Colon (tissue), 2 donors: ENCODE measurements at regions not wholly inside any gene's neighbourhood (a gene's known extent, or its start where the extent isn't known, plus 50 kb on each side); places are given as distances from the start of the nearest gene placed in this dataset.

ENCODE experiments used
- FAIRE-seq: peaks from 2 replicates; lab custom pipeline; 2012; peaks lifted over from hg19 to GRCh38; lab: Jason Lieb, UNC
- donor health status: control.
- donor health status: control.

GRCh38 chr5:20537911-20538703 lies 550.1 kb upstream of the CDH18 start:
- no peak for FAIRE-seq

- FAIRE-seq: no peak
Measured at GRCh38 chr5:20536813-20537212, 548.8 kb upstream of the CDH18 start.

GRCh38 chr5:20536341-20536740 lies 548.3 kb upstream of the CDH18 start:
- no peak for FAIRE-seq

GRCh38 chr5:20528471-20528870 lies 540.5 kb upstream of the CDH18 start:
- no peak for FAIRE-seq

- no peak for FAIRE-seq
Measured at GRCh38 chr5:20524991-20525529, 537.1 kb upstream of the CDH18 start.

- FAIRE-seq: no peak
Measured at GRCh38 chr5:20522905-20523482, 535.0 kb upstream of the CDH18 start.

- no peak for FAIRE-seq
Measured at GRCh38 chr5:20515606-20516005, 527.6 kb upstream of the CDH18 start.

GRCh38 chr5:20514145-20514544 lies 526.1 kb upstream of the CDH18 start:
- no peak for FAIRE-seq

- no peak for FAIRE-seq
Measured at GRCh38 chr5:20500546-20500945, 512.5 kb upstream of the CDH18 start.

- FAIRE-seq: no peak
Measured at GRCh38 chr5:20498926-20499325, 510.9 kb upstream of the CDH18 start.

- no peak for FAIRE-seq
Measured at GRCh38 chr5:20498102-20498501, 510.1 kb upstream of the CDH18 start.

- FAIRE-seq: no peak
Measured at GRCh38 chr5:20497356-20497755, 509.4 kb upstream of the CDH18 start.

- FAIRE-seq: no peak
Measured at GRCh38 chr5:20494706-20495105, 506.7 kb upstream of the CDH18 start.

GRCh38 chr5:20486826-20487225 lies 498.8 kb upstream of the CDH18 start:
- FAIRE-seq: no peak

GRCh38 chr5:20476016-20476415 lies 488.0 kb upstream of the CDH18 start:
- FAIRE-seq: no peak

- FAIRE-seq: no peak
Measured at GRCh38 chr5:20470997-20471396, 483.0 kb upstream of the CDH18 start.

GRCh38 chr5:20469792-20470191 lies 481.8 kb upstream of the CDH18 start:
- no peak for FAIRE-seq

- FAIRE-seq: no peak
Measured at GRCh38 chr5:20469390-20469789, 481.4 kb upstream of the CDH18 start.

GRCh38 chr5:20466512-20466911 lies 478.5 kb upstream of the CDH18 start:
- no peak for FAIRE-seq

GRCh38 chr5:20463206-20463605 lies 475.2 kb upstream of the CDH18 start:
- FAIRE-seq: no peak

- no peak for FAIRE-seq
Measured at GRCh38 chr5:20446121-20446520, 458.1 kb upstream of the CDH18 start.

GRCh38 chr5:20445326-20445860 lies 457.4 kb upstream of the CDH18 start:
- FAIRE-seq: no peak

GRCh38 chr5:20434786-20435185 lies 446.8 kb upstream of the CDH18 start:
- no peak for FAIRE-seq
